NCI-H187 treated with DMSO at 0.1 percent for 48 hours (cell line): ENCODE measurements at regions not wholly inside any gene's neighbourhood (a gene's known extent, or its start where the extent isn't known, plus 50 kb on each side); places are given as distances from the start of the nearest gene placed in this dataset.
"Not testable (repeated sequence)": the region's sequence is repeated elsewhere in the genome, so short reads cannot be mapped to it uniquely, and the experiment has no call there.

Source experiments
- DNase-seq: peaks from one replicate; lab custom pipeline; 2025; lab: John Stamatoyannopoulos, UW

- DNase-seq, result no peak
Measured at GRCh38 chr3:82761858-82762257, 1000.4 kb upstream of the GBE1 start.

GRCh38 chr3:82745544-82745943 is 984.1 kb upstream of the GBE1 start:
- DNase-seq, result no peak

- no peak for DNase-seq
Measured at GRCh38 chr3:82743196-82743595, 981.8 kb upstream of the GBE1 start.

GRCh38 chr3:82741346-82741745 is 979.9 kb upstream of the GBE1 start:
- no peak for DNase-seq

GRCh38 chr3:82739390-82739789 is 977.9 kb upstream of the GBE1 start:
- DNase-seq, result no peak

GRCh38 chr3:82736696-82737277 is 975.3 kb upstream of the GBE1 start:
- DNase-seq, result no peak

- no peak for DNase-seq
Measured at GRCh38 chr3:82715091-82715856, 953.8 kb upstream of the GBE1 start.

GRCh38 chr3:82707035-82707434 is 945.6 kb upstream of the GBE1 start:
- no peak for DNase-seq

GRCh38 chr3:82685761-82686160 is 924.3 kb upstream of the GBE1 start:
- DNase-seq, result no peak

- no peak for DNase-seq
Measured at GRCh38 chr3:82676356-82677026, 915.0 kb upstream of the GBE1 start.

- DNase-seq, result no peak
Measured at GRCh38 chr3:82672966-82673365, 911.5 kb upstream of the GBE1 start.

- DNase-seq, result no peak
Measured at GRCh38 chr3:82671466-82671865, 910.0 kb upstream of the GBE1 start.

- no peak for DNase-seq
Measured at GRCh38 chr3:82654708-82655107, 893.3 kb upstream of the GBE1 start.

- DNase-seq, result no peak
Measured at GRCh38 chr3:82643948-82644347, 882.5 kb upstream of the GBE1 start.

GRCh38 chr3:82641701-82642100 is 880.3 kb upstream of the GBE1 start:
- DNase-seq, result no peak

GRCh38 chr3:82640254-82640653 is 878.8 kb upstream of the GBE1 start:
- no peak for DNase-seq

- DNase-seq, result no peak
Measured at GRCh38 chr3:82637574-82637973, 876.1 kb upstream of the GBE1 start.

GRCh38 chr3:82636177-82636576 is 874.7 kb upstream of the GBE1 start:
- DNase-seq, result no peak

GRCh38 chr3:82633319-82633718 is 871.9 kb upstream of the GBE1 start:
- no peak for DNase-seq

GRCh38 chr3:82629937-82630336 is 868.5 kb upstream of the GBE1 start:
- no peak for DNase-seq

- DNase-seq, result no peak
Measured at GRCh38 chr3:82628385-82629014, 867.1 kb upstream of the GBE1 start.

- no peak for DNase-seq
Measured at GRCh38 chr3:82627733-82628132, 866.3 kb upstream of the GBE1 start.

GRCh38 chr3:82620744-82621143 is 859.3 kb upstream of the GBE1 start:
- not testable (repeated sequence) for DNase-seq
